Mesendoderm (in vitro differentiated cells): ENCODE measurements at regions not wholly inside any gene's neighbourhood (a gene's known extent, or its start where the extent isn't known, plus 50 kb on each side); places are given as distances from the start of the nearest gene placed in this dataset.
"Not testable (repeated sequence)": the region's sequence is repeated elsewhere in the genome, so short reads cannot be mapped to it uniquely, and the experiment has no call there.

ENCODE experiments used
- DNase-seq: peaks from one replicate; pipeline ENCODE4 v3.0.0; 2013
- H2AK5ac ChIP-seq: 2 replicates; pipeline ENCODE4 v1.6.1; 2013; ENCODE audit warnings: low read length, inconsistent platforms
- H2BK120ac ChIP-seq: 2 replicates; pipeline ENCODE4 v1.6.1; 2013; ENCODE audit warnings: low read depth, mild to moderate bottlenecking, low read length, moderate library complexity, mixed read lengths
- H2BK15ac ChIP-seq: replicated peaks from 2 replicates; pipeline ENCODE4 v1.6.1; 2013; ENCODE audit warnings: low read depth, mild to moderate bottlenecking, moderate library complexity
- H2BK5ac ChIP-seq: 2 replicates; pipeline ENCODE4 v1.6.1; 2013; ENCODE audit warnings: low read length, inconsistent platforms
- H3K18ac ChIP-seq: 2 replicates; pipeline ENCODE4 v1.6.1; 2013; ENCODE audit warnings: mild to moderate bottlenecking, low read length, mixed read lengths
- H3K23ac ChIP-seq: one replicate; pipeline ENCODE4 v1.6.1; 2013; ENCODE audit warnings: low read length
- H3K27ac ChIP-seq: 2 replicates; pipeline ENCODE4 v1.5.1; 2013; ENCODE audit warnings: low read depth, mild to moderate bottlenecking, inconsistent platforms, low read length, moderate library complexity
- H3K27me3 ChIP-seq: 2 replicates; pipeline ENCODE4 v1.6.1; 2013; ENCODE audit warnings: low read length, control low read depth, mild to moderate bottlenecking, inconsistent platforms; ENCODE audit not compliant: insufficient read depth, poor library complexity
- H3K36me3 ChIP-seq: 2 replicates; pipeline ENCODE4 v1.6.1; 2013; ENCODE audit warnings: low read length, inconsistent platforms; ENCODE audit not compliant: control insufficient read depth, insufficient read depth
- H3K4ac ChIP-seq: one replicate; pipeline ENCODE4 v1.6.1; 2013; ENCODE audit warnings: low read depth, mild to moderate bottlenecking, low read length, moderate library complexity
- H3K4me1 ChIP-seq: 2 replicates; pipeline ENCODE4 v1.6.1; 2013; ENCODE audit warnings: low read depth, low read length, inconsistent platforms; ENCODE audit not compliant: control insufficient read depth
- H3K4me2 ChIP-seq: 2 replicates; pipeline ENCODE4 v1.6.1; 2013; ENCODE audit warnings: low read length
- H3K4me3 ChIP-seq: 2 replicates; pipeline ENCODE4 v1.5.1; 2013; ENCODE audit warnings: mild to moderate bottlenecking, low read length
- H3K56ac ChIP-seq: one replicate; pipeline ENCODE4 v1.6.1; 2013; ENCODE audit warnings: low read length
- H3K79me1 ChIP-seq: 2 replicates; pipeline ENCODE4 v1.6.1; 2013; ENCODE audit warnings: low read length, inconsistent platforms
- H3K79me2 ChIP-seq: 2 replicates; pipeline ENCODE4 v1.6.1; 2013; ENCODE audit warnings: mild to moderate bottlenecking, low read length; ENCODE audit not compliant: control insufficient read depth, insufficient read depth
- H3K9ac ChIP-seq: 2 replicates; pipeline ENCODE4 v1.6.1; 2013; ENCODE audit warnings: low read length, inconsistent platforms
- H4K5ac ChIP-seq: one replicate; pipeline ENCODE4 v1.6.1; 2013; ENCODE audit warnings: low read length
- H4K8ac ChIP-seq: one replicate; pipeline ENCODE4 v1.6.1; 2013; ENCODE audit warnings: low read depth, mild to moderate bottlenecking, control low read depth, low read length, moderate library complexity
- WGBS: extraction: QIAGEN DNeasy Blood & Tissue Kit; methylation state at CpG from one replicate; pipeline ENCODE4 v1.1.7; 2013; ENCODE audit warnings: low lambda C conversion rate, missing lambda C conversion rate; ENCODE audit not compliant: insufficient coverage; ENCODE audit errors: extremely low coverage; 5-methylcytosine and 5-hydroxymethylcytosine counted together

DNA sequence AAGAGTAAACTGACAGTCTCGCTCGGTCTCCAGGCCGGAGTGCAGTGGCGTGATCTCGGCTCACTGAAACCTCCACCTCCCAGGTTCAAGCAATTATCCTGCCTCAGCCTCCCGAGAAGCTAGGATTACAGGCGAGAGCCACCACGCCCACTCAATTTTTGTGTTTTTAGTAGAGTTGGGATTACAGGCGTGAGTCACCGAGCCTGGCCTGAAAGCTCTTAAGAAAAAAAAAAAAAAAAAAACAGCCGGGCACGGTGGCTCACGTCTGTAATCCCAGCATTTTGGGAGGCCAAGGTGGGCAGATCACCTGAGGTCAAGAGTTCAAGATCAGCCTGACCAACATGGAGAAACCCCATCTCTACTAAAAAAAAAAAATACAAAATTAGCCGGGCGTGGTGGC lies 55.3 kb upstream of the THOC2 start:
- not testable (repeated sequence) for DNase-seq, H3K27ac ChIP-seq, H4K5ac ChIP-seq, H3K23ac ChIP-seq, H3K4me1 ChIP-seq, H2BK15ac ChIP-seq, H4K8ac ChIP-seq, H3K4ac ChIP-seq, H3K18ac ChIP-seq, H3K4me3 ChIP-seq, H2AK5ac ChIP-seq, H3K79me2 ChIP-seq, H3K27me3 ChIP-seq, H3K9ac ChIP-seq, H3K36me3 ChIP-seq, H2BK120ac ChIP-seq, H3K79me1 ChIP-seq, H3K56ac ChIP-seq, H2BK5ac ChIP-seq, H3K4me2 ChIP-seq
- WGBS: no CpG with 5 or more reads among the region's 15 CpGs

GRCh38 chrX:123788744-123789143 lies 55.9 kb upstream of the THOC2 start:
- Histone ChIP-seq H3K4me3 (no peak overlapping the region), H3K4me1 (no peaks in the 10 kb centered on the region), H3K79me1 (no peaks in the 10 kb centered on the region), H3K56ac (no peak overlapping the region), H3K27ac (no peak overlapping the region), H2BK15ac (no peak overlapping the region), H3K18ac (no peak overlapping the region), H3K79me2 (no peaks in the 10 kb centered on the region), H3K27me3 (no peaks in the 10 kb centered on the region), H2AK5ac (no peak overlapping the region), H3K4ac (no peak overlapping the region), H3K4me2 (no peak overlapping the region), H2BK5ac (no peak overlapping the region), H4K8ac (no peak overlapping the region), H3K23ac (no peak overlapping the region), H3K36me3 (no peaks in the 10 kb centered on the region), H3K9ac (no peak overlapping the region), H2BK120ac (no peak overlapping the region), H4K5ac (no peak overlapping the region)
- no peak for DNase-seq

GRCh38 chrX:123797543-123798447 lies 62.1 kb upstream of the XIAP start:
- Histone ChIP-seq H3K18ac (no peak overlapping the region), H2BK15ac (no peak overlapping the region), H3K4me3 (no peak overlapping the region), H3K4me2 (no peak overlapping the region), H3K27me3 (no peaks in the 10 kb centered on the region), H3K79me2 (no peaks in the 10 kb centered on the region), H3K4ac (no peak overlapping the region), H2BK120ac (no peak overlapping the region), H3K27ac (no peak overlapping the region), H3K23ac (no peak overlapping the region), H2BK5ac (no peak overlapping the region), H4K8ac (no peak overlapping the region), H3K56ac (no peak overlapping the region), H3K4me1 (no peaks in the 10 kb centered on the region), H3K9ac (no peak overlapping the region), H3K36me3 (no peaks in the 10 kb centered on the region), H3K79me1 (no peaks in the 10 kb centered on the region), H4K5ac (no peak overlapping the region), H2AK5ac (no peak overlapping the region)
- DNase-seq: no peak
- no CpG with 5 or more reads among the region's 8 CpGs for WGBS

DNA sequence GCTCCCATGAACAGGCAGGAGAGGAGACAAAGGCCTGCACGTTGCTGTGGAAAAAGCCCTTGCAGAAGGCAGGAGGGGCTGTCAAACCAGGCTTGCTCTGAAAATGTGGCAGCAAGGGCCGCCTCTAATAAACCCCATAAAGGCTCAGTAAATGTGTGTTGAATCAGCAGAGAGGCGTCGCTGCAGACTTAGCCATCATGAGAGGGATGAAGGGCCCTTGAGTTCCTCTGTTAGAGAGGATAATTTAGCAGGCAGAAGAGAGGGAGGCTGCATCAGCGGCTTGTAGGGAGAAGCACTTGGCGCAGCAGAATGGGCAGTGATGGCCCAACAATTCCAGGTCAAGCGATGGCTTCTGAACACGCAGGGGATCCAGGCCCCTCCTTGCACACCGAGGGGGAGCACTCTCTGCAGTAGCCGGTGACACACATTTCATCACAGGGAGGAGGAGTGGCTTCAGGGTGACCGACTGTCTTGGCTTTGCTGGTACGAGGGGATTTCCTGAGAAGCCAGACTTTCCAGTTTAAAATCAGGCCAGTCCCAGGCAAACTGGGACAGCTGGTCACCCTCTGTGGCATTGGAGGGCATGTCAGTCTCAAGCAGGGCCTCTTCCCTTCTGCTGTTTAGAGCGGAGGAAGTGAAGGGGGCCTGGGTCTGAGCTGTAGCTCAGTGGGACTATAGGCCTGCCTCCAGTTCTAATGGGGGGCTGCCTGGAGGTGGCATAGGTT lies 61.0 kb upstream of the XIAP start:
- not testable (repeated sequence) for H3K23ac ChIP-seq, H4K5ac ChIP-seq, H3K27ac ChIP-seq, H3K18ac ChIP-seq, H2AK5ac ChIP-seq, H3K9ac ChIP-seq, H3K36me3 ChIP-seq, H2BK120ac ChIP-seq, H3K79me2 ChIP-seq, H3K4me3 ChIP-seq, H2BK5ac ChIP-seq, H4K8ac ChIP-seq, H2BK15ac ChIP-seq, H3K4me2 ChIP-seq, H3K56ac ChIP-seq, H3K27me3 ChIP-seq, DNase-seq, H3K4ac ChIP-seq, H3K4me1 ChIP-seq, H3K79me1 ChIP-seq
- WGBS: no CpG with 5 or more reads among the region's 13 CpGs

- no peak overlapping the region for H2BK15ac ChIP-seq
Observed at GRCh38 chrX:123801901-123802300, 58.0 kb upstream of the XIAP start.

More at GRCh38 chrX:123801901-123802300, 58.0 kb upstream of the XIAP start:
- no peaks in the 10 kb centered on the region for H3K4me1 ChIP-seq
- H3K27ac ChIP-seq: no peak overlapping the region
- no peak overlapping the region for H4K5ac ChIP-seq
- H3K23ac ChIP-seq: no peak overlapping the region
- H2AK5ac ChIP-seq: no peak overlapping the region
- H3K79me2 ChIP-seq: no peaks in the 10 kb centered on the region
- H3K4me3 ChIP-seq: no peak overlapping the region
- no peak overlapping the region for H2BK5ac ChIP-seq
- no peaks in the 10 kb centered on the region for H3K27me3 ChIP-seq
- no peak overlapping the region for H3K56ac ChIP-seq
- no peak overlapping the region for H3K18ac ChIP-seq
- no peaks in the 10 kb centered on the region for H3K36me3 ChIP-seq
- no peak overlapping the region for H3K4ac ChIP-seq
- no peak overlapping the region for H3K9ac ChIP-seq
- no peak overlapping the region for H3K4me2 ChIP-seq
- DNase-seq: no peak
- no peaks in the 10 kb centered on the region for H3K79me1 ChIP-seq
- H4K8ac ChIP-seq: no peak overlapping the region
- WGBS: no CpG with 5 or more reads among the region's 2 CpGs
- H2BK120ac ChIP-seq: no peak overlapping the region
